Fibroblast of lung (primary cell): ENCODE measurements at regions not wholly inside any gene's neighbourhood (a gene's known extent, or its start where the extent isn't known, plus 50 kb on each side); places are given as distances from the start of the nearest gene placed in this dataset.

Experiments used
- DNase-seq, 2 donors: peaks; one replicate each; pipeline versions ENCODE4 v3.0.0 to v3.0.0-alpha.2; 2010; ENCODE audit warnings: low read depth in 2 of 2
- H2AFZ ChIP-seq: 2 replicates; pipeline ENCODE4 v1.5.1; 2012; ENCODE audit warnings: low read length, control low read depth, inconsistent platforms
- H3K27ac ChIP-seq: 2 replicates; pipeline ENCODE4 v1.5.1; 2011; ENCODE audit warnings: low read length, control low read depth; ENCODE audit not compliant: insufficient read depth
- H3K27me3 ChIP-seq: 2 replicates; pipeline ENCODE4 v1.5.1; 2011; ENCODE audit warnings: mild to moderate bottlenecking, low read length; ENCODE audit not compliant: control insufficient read depth, insufficient read depth
- H3K36me3 ChIP-seq: 2 replicates; pipeline ENCODE4 v1.5.1; 2011; ENCODE audit warnings: low read length; ENCODE audit not compliant: control insufficient read depth, insufficient read depth
- H3K4me1 ChIP-seq: 2 replicates; pipeline ENCODE4 v1.5.1; 2011; ENCODE audit warnings: low read length; ENCODE audit not compliant: control insufficient read depth, insufficient read depth; ENCODE audit errors: extremely low read depth
- H3K4me2 ChIP-seq: 2 replicates; pipeline ENCODE4 v1.5.1; 2011; ENCODE audit warnings: low read length, control low read depth; ENCODE audit not compliant: insufficient read depth; ENCODE audit errors: extremely low read depth
- H3K4me3 ChIP-seq, 4 experiments: fragments of 200-600 bp in 1 of 4; sonication (generic) in 1 of 4; replicated peaks in 1 of 4; 2 replicates each; pipeline ENCODE4 v1.5.1; 2011 to 2016; ENCODE audit warnings: low read length in 4 of 4, low read depth in 3 of 4, mild to moderate bottlenecking in 3 of 4, control low read depth in 2 of 4, inconsistent platforms in 1 of 4, mixed read lengths in 1 of 4; ENCODE audit not compliant: insufficient read depth in 1 of 4; ENCODE audit errors: control extremely low read depth in 1 of 4
- H3K79me2 ChIP-seq: 2 replicates; pipeline ENCODE4 v1.5.1; 2012; ENCODE audit warnings: mild to moderate bottlenecking, low read length, inconsistent platforms; ENCODE audit not compliant: control insufficient read depth, insufficient read depth
- H3K9ac ChIP-seq: 2 replicates; pipeline ENCODE4 v1.5.1; 2011; ENCODE audit warnings: mild to moderate bottlenecking, low read length, control low read depth; ENCODE audit not compliant: insufficient read depth
- H3K9me3 ChIP-seq: 2 replicates; pipeline ENCODE4 v1.5.1; 2012; ENCODE audit warnings: low read depth, low read length; ENCODE audit not compliant: control insufficient read depth, insufficient read depth
- H4K20me1 ChIP-seq: 2 replicates; pipeline ENCODE4 v1.5.1; 2011; ENCODE audit warnings: low read length; ENCODE audit not compliant: control insufficient read depth, insufficient read depth; ENCODE audit errors: extremely low read depth
- EZH2 ChIP-seq: IDR thresholded peaks from 2 replicates; pipeline ENCODE4 v1.5.1; 2012; ENCODE audit warnings: low read length, control low read depth, mild to moderate bottlenecking; ENCODE audit errors: missing control alignments
- TF ChIP-seq, protein P1 (sequence below), 2 donors: IDR thresholded peaks in 1 of 2; conservative IDR thresholded peaks in 1 of 2; 1 replicate in 1 of 2; 2 replicates in 1 of 2; pipeline ENCODE4 v1.5.1; 2011 to 2012; ENCODE audit warnings: low read length in 2 of 2, control low read depth in 1 of 2, inconsistent platforms in 1 of 2, low read depth in 1 of 2, mild to moderate bottlenecking in 1 of 2

GRCh38 chr10:53130337-53130736 lies 357.8 kb upstream of the MBL2 start:
- Histone ChIP-seq H3K4me1 (no peaks in the 10 kb centered on the region), H4K20me1 (no peaks in the 10 kb centered on the region), H3K27me3 (no peaks in the 10 kb centered on the region), H3K4me3 (no peak overlapping the region), H3K9me3 (no peaks in the 10 kb centered on the region), H3K36me3 (no peaks in the 10 kb centered on the region), H3K4me2 (no peak overlapping the region), H3K79me2 (no peaks in the 10 kb centered on the region), H3K9ac (no peak overlapping the region), H3K27ac (no peak overlapping the region), H2AFZ (no peak overlapping the region)
- no peak for DNase-seq
- TF ChIP-seq, protein P1, sequence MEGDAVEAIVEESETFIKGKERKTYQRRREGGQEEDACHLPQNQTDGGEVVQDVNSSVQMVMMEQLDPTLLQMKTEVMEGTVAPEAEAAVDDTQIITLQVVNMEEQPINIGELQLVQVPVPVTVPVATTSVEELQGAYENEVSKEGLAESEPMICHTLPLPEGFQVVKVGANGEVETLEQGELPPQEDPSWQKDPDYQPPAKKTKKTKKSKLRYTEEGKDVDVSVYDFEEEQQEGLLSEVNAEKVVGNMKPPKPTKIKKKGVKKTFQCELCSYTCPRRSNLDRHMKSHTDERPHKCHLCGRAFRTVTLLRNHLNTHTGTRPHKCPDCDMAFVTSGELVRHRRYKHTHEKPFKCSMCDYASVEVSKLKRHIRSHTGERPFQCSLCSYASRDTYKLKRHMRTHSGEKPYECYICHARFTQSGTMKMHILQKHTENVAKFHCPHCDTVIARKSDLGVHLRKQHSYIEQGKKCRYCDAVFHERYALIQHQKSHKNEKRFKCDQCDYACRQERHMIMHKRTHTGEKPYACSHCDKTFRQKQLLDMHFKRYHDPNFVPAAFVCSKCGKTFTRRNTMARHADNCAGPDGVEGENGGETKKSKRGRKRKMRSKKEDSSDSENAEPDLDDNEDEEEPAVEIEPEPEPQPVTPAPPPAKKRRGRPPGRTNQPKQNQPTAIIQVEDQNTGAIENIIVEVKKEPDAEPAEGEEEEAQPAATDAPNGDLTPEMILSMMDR (conservative IDR thresholded peaks at IDR 0.05 in 1 of 2, IDR thresholded peaks at IDR 0.05 in 1 of 2; ENCODE audit: low read depth in 1 of 2, low read length in 2 of 2), result no peak
- TF ChIP-seq EZH2, result no peak

GRCh38 chr10:53127686-53128085 lies 355.1 kb upstream of the MBL2 start:
- no peak overlapping the region for H3K4me3 ChIP-seq
- no peaks in the 10 kb centered on the region for H3K4me1 ChIP-seq
- H4K20me1 ChIP-seq, result no peaks in the 10 kb centered on the region
- H2AFZ ChIP-seq, result no peak overlapping the region
- no peak overlapping the region for H3K4me2 ChIP-seq
- no peaks in the 10 kb centered on the region for H3K36me3 ChIP-seq
- DNase-seq, result no peak
- no peak overlapping the region for H3K9ac ChIP-seq
- no peaks in the 10 kb centered on the region for H3K9me3 ChIP-seq
- no peak for TF ChIP-seq EZH2
- TF ChIP-seq, protein P1 (conservative IDR thresholded peaks at IDR 0.05 in 1 of 2, IDR thresholded peaks at IDR 0.05 in 1 of 2; ENCODE audit: low read depth in 1 of 2, low read length in 2 of 2), result no peak
- no peaks in the 10 kb centered on the region for H3K79me2 ChIP-seq
- H3K27ac ChIP-seq, result no peak overlapping the region
- H3K27me3 ChIP-seq, result no peaks in the 10 kb centered on the region

DNA sequence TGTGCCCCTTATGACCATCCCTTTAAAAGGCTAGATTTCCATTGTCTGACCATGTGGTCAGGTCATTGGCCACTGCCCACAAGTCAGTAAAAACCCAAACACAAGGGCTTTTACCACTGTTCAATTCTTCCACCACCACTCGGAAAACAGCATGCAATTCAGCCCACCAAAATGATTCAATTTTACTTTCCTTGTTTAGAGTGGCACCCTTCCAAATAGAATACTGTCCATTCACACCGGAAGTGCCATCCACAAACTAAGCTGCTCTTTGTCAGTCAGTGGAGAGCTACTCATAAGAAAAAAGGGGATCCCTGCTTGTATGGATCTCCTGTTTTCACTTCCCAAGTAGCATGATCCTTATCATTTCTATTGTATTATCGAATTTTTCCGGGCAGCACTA lies 350.7 kb upstream of the MBL2 start:
- H4K20me1 ChIP-seq, result no peaks in the 10 kb centered on the region
- no peaks in the 10 kb centered on the region for H3K4me1 ChIP-seq
- H3K4me2 ChIP-seq, result no peak overlapping the region
- no peaks in the 10 kb centered on the region for H3K9me3 ChIP-seq
- H3K27me3 ChIP-seq, result no peaks in the 10 kb centered on the region
- H3K79me2 ChIP-seq, result no peaks in the 10 kb centered on the region
- H3K9ac ChIP-seq, result no peak overlapping the region
- no peak overlapping the region for H3K27ac ChIP-seq
- DNase-seq, result no peak
- no peaks in the 10 kb centered on the region for H3K36me3 ChIP-seq
- H3K4me3 ChIP-seq, result no peak overlapping the region
- H2AFZ ChIP-seq, result no peak overlapping the region
- TF ChIP-seq EZH2, result no peak
- TF ChIP-seq, protein P1 (conservative IDR thresholded peaks at IDR 0.05 in 1 of 2, IDR thresholded peaks at IDR 0.05 in 1 of 2; ENCODE audit: low read depth in 1 of 2, low read length in 2 of 2), result no peak
